Liver (tissue), 8 donors: ENCODE measurements at regions not wholly inside any gene's neighbourhood (a gene's known extent, or its start where the extent isn't known, plus 50 kb on each side); places are given as distances from the start of the nearest gene placed in this dataset.

Experiments used
- DNase-seq: peaks from one replicate; pipeline ENCODE4 v3.0.0-alpha.2; 2017; ENCODE audit warnings: low spot score
- H3K27ac ChIP-seq, 2 donors: one replicate each; pipeline ENCODE4 v1.7.0; 2013; ENCODE audit warnings: inconsistent platforms in 2 of 2, low read length in 2 of 2, control low read depth in 1 of 2, low read depth in 1 of 2, mild to moderate bottlenecking in 1 of 2
- H3K27me3 ChIP-seq, 4 donors: one replicate each; pipeline versions ENCODE4 v1.6.1 to v1.7.0; 2013; ENCODE audit warnings: low read length in 3 of 4, inconsistent platforms in 1 of 4, mild to moderate bottlenecking in 1 of 4, moderate library complexity in 1 of 4; ENCODE audit not compliant: control insufficient read depth in 4 of 4, insufficient read depth in 4 of 4
- H3K36me3 ChIP-seq, 4 donors: one replicate each; pipeline versions ENCODE4 v1.6.1 to v1.7.0; 2013; ENCODE audit warnings: low read length in 3 of 4, mild to moderate bottlenecking in 3 of 4, low read depth in 1 of 4, moderate library complexity in 1 of 4; ENCODE audit not compliant: control insufficient read depth in 4 of 4, insufficient read depth in 3 of 4
- H3K4me1 ChIP-seq, 4 donors: one replicate each; pipeline versions ENCODE4 v1.6.1 to v1.7.0; 2013; ENCODE audit warnings: low read length in 3 of 4, mild to moderate bottlenecking in 3 of 4, moderate library complexity in 1 of 4; ENCODE audit not compliant: control insufficient read depth in 4 of 4, insufficient read depth in 4 of 4
- H3K4me3 ChIP-seq, 3 donors: one replicate each; pipeline versions ENCODE4 v1.6.1 to v1.7.0; 2013; ENCODE audit warnings: low read length in 3 of 3, control low read depth in 1 of 3, low read depth in 1 of 3, mild to moderate bottlenecking in 1 of 3
- H3K9ac ChIP-seq, 2 donors: one replicate each; pipeline ENCODE4 v1.7.0; 2013; ENCODE audit warnings: low read length in 2 of 2, mild to moderate bottlenecking in 2 of 2, moderate library complexity in 2 of 2, control low read depth in 1 of 2, low read depth in 1 of 2
- H3K9me3 ChIP-seq, 4 donors: one replicate each; pipeline versions ENCODE4 v1.6.1 to v1.7.0; 2013; ENCODE audit warnings: low read length in 3 of 4; ENCODE audit not compliant: control insufficient read depth in 4 of 4
- ATF3 ChIP-seq: IDR thresholded peaks from 2 replicates; pipeline ENCODE4 v1.6.1; 2016; ENCODE audit warnings: antibody characterized with exemption
- CTCF ChIP-seq: fragments of 150-350 bp; IDR thresholded peaks from 2 replicates; pipeline ENCODE4 v1.5.1; 2017; ENCODE audit warnings: improper control_type of control experiment, low read depth, low read length; ENCODE audit not compliant: missing input control
- EGR1 ChIP-seq, 2 donors: IDR thresholded peaks; 2 replicates each; pipeline ENCODE4 v1.6.1; 2016 to 2018; ENCODE audit warnings: antibody characterized with exemption in 2 of 2, low read depth in 2 of 2
- FOXA1 ChIP-seq: IDR thresholded peaks from 2 replicates; pipeline ENCODE4 v1.6.1; 2016; ENCODE audit warnings: antibody characterized with exemption
- FOXA2 ChIP-seq: IDR thresholded peaks from 2 replicates; pipeline ENCODE4 v1.6.1; 2016; ENCODE audit warnings: antibody characterized with exemption
- GABPA ChIP-seq, 2 donors: IDR thresholded peaks in 1 of 2; conservative IDR thresholded peaks in 1 of 2; 2 replicates each; pipeline ENCODE4 v1.6.1; 2016; ENCODE audit warnings: antibody characterized with exemption in 2 of 2, mild to moderate bottlenecking in 1 of 2, moderate library complexity in 1 of 2
- HNF4A ChIP-seq, 2 donors: conservative IDR thresholded peaks; 2 replicates each; pipeline ENCODE4 v1.6.1; 2016; ENCODE audit warnings: antibody characterized with exemption in 2 of 2, mild to moderate bottlenecking in 2 of 2
- HNF4G ChIP-seq: IDR thresholded peaks from 2 replicates; pipeline ENCODE4 v1.6.1; 2016; ENCODE audit warnings: antibody characterized with exemption
- JUND ChIP-seq, 2 donors: IDR thresholded peaks; 2 replicates each; pipeline ENCODE4 v1.6.1; 2016; ENCODE audit warnings: antibody characterized with exemption in 2 of 2
- RAD21 ChIP-seq, 2 donors: IDR thresholded peaks; 2 replicates each; pipeline ENCODE4 v1.6.1; 2016; ENCODE audit warnings: antibody characterized with exemption in 2 of 2, mild to moderate bottlenecking in 2 of 2
- REST ChIP-seq: IDR thresholded peaks from 2 replicates; pipeline ENCODE4 v1.6.1; 2016; ENCODE audit warnings: antibody characterized with exemption, mild to moderate bottlenecking
- SP1 ChIP-seq: IDR thresholded peaks from 2 replicates; pipeline ENCODE4 v1.6.1; 2018; ENCODE audit warnings: antibody characterized with exemption, mild to moderate bottlenecking
- TAF1 ChIP-seq: conservative IDR thresholded peaks from 2 replicates; pipeline ENCODE4 v1.6.1; 2016; ENCODE audit warnings: antibody characterized with exemption, mild to moderate bottlenecking
- ZBTB33 ChIP-seq: IDR thresholded peaks from 2 replicates; pipeline ENCODE4 v1.6.1; 2016; ENCODE audit warnings: antibody characterized with exemption
- WGBS: extraction: QIAGEN DNeasy Blood & Tissue Kit; methylation state at CpG from one replicate; pipeline ENCODE4 v1.1.7; 2013; 5-methylcytosine and 5-hydroxymethylcytosine counted together
- donor health status: healthy.
- donor health status: healthy.
- donor health status: healthy.
- donor health status: healthy.
- donor health status: healthy.

- H3K4me3 ChIP-seq, result no peak overlapping the region
- H3K4me1 ChIP-seq, result no peaks in the 10 kb centered on the region
- no peak overlapping the region for H3K9ac ChIP-seq
- H3K9me3 ChIP-seq, result peaks cover 0 to 5% (median 0%) of the 10 kb centered on the region in 4 donors
- WGBS, result 75% methylated on average over 3 of the region's 3 CpGs
- H3K36me3 ChIP-seq, result no peaks in the 10 kb centered on the region
- H3K27ac ChIP-seq, result no peak overlapping the region
- no peaks in the 10 kb centered on the region for H3K27me3 ChIP-seq
- TF ChIP-seq HNF4A (conservative IDR thresholded peaks at IDR 0.05) (no peak), ATF3 (no peak), JUND (IDR thresholded peaks at IDR 0.05) (no peak), GABPA (IDR thresholded peaks at IDR 0.05 in 1 of 2, conservative IDR thresholded peaks at IDR 0.05 in 1 of 2) (no peak), TAF1 (no peak), REST (no peak), EGR1 (IDR thresholded peaks at IDR 0.05; ENCODE audit: low read depth in 2 of 2) (no peak), SP1 (no peak), FOXA2 (no peak), FOXA1 (no peak), ZBTB33 (no peak), HNF4G (no peak), CTCF (no peak)
- DNase-seq, result peak; percentile 9
Observed at GRCh38 chr11:134604886-134605285, 192.8 kb upstream of the B3GAT1 start.

GRCh38 chr11:134599299-134599771 lies 187.3 kb upstream of the B3GAT1 start:
- Histone ChIP-seq H3K4me3 (no peak overlapping the region), H3K27me3 (no peaks in the 10 kb centered on the region), H3K9ac (no peak overlapping the region), H3K4me1 (no peaks in the 10 kb centered on the region), H3K9me3 (no peaks in the 10 kb centered on the region), H3K36me3 (no peaks in the 10 kb centered on the region), H3K27ac (no peak overlapping the region)
- 51% methylated on average over 6 of the region's 6 CpGs for WGBS
- peak; percentile 26 for DNase-seq
- TF ChIP-seq FOXA2 (no peak), CTCF (no peak), JUND (IDR thresholded peaks at IDR 0.05) (no peak), ATF3 (no peak), REST (no peak), ZBTB33 (no peak), FOXA1 (no peak), RAD21 (IDR thresholded peaks at IDR 0.05) (no peak), SP1 (no peak), GABPA (IDR thresholded peaks at IDR 0.05 in 1 of 2, conservative IDR thresholded peaks at IDR 0.05 in 1 of 2) (no peak)
